ENCODE measurements at regions not wholly inside any gene's neighbourhood (a gene's known extent, or its start where the extent isn't known, plus 50 kb on each side); places are given as distances from the start of the nearest gene placed in this dataset.

GRCh38 chr17:43342589-43342890, 56.3 kb upstream of the ARL4D start:
- TF ChIP-seq POLR2A (IDR thresholded peaks at IDR 0.05) (no peak), CTCF (IDR thresholded peaks at IDR 0.05) (no peak), POLR2AphosphoS5 (IDR thresholded peaks at IDR 0.05) (no peak)
